ENCODE measurements at regions not wholly inside any gene's neighbourhood (a gene's known extent, or its start where the extent isn't known, plus 50 kb on each side); places are given as distances from the start of the nearest gene placed in this dataset.
A peak's percentile ranks its signal among the peaks of the same experiment; 100 is the strongest.
"Not testable (repeated sequence)": the region's sequence is repeated elsewhere in the genome, so short reads cannot be mapped to it uniquely, and the experiment has no call there.

DNA sequence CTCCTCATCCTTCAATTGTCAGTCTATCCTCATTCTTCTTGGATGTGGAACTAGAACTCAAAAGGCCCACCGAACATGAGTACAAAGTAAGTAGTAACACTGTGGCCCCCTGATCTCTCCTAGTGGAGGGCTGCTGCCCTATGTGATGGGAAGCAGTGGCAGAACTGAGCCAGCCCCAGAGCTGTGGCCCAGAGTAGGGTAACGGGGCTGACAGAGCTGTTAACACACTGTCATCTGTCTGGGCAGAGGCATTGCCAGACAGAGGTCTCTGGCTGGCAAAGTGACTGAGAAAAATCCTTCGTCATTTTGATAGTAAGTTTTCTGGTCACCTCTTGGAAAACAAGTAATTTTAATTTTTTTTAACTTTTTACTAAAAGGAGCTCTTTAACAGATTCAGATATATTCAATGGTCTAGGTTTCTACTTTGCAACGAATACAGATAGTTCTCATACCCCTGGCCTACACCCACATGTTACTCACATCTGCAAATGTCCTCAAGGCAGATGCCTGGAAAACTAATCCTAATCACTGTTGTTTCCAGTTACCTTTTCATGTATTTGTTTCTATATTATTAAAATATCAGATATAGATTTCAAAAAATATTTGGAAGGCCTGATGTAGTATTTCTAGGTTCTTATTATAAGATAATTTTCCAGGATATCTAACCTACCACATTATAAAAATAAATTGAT, 588.7 kb downstream of the CPS1 start:
- no peak for DNase-seq

DNA sequence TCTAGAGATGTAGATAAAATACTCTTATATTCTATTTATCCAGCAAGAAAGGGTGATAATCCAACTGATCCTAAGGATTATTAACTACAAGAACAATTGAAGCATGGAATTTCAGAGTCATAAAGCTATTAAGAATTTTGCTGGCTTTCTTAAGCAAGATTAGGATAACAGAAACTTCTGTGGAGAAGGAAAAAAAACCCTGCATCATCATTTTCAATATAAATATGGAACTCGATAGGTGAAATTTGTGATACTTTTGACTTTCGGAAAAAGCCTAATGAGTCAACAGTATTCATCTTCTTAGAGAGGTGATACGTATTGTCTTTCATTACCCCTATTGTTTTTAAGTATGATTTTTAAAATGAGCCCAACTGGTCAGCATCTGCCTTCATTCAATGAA, 593.3 kb downstream of the CPS1 start:
- no peak for DNase-seq

DNA sequence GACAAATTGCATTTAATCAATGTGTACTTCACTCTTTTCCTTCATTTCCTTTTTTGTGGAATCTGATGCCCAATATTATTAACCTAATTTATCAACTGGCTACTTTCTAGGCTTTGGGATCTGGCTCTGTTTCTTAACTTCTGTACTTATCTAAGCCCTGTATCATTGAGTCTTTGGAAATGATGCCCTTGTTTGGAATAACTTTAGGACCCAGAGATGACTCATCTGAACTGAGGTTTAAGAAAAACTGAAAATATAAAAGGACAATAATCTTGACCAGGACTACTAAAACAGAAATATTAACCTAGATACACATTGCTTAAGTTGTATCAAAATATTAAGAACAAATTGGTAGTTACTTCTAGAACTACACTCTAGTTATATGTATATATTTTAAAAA, 600.8 kb downstream of the CPS1 start:
- no peak for DNase-seq

DNA sequence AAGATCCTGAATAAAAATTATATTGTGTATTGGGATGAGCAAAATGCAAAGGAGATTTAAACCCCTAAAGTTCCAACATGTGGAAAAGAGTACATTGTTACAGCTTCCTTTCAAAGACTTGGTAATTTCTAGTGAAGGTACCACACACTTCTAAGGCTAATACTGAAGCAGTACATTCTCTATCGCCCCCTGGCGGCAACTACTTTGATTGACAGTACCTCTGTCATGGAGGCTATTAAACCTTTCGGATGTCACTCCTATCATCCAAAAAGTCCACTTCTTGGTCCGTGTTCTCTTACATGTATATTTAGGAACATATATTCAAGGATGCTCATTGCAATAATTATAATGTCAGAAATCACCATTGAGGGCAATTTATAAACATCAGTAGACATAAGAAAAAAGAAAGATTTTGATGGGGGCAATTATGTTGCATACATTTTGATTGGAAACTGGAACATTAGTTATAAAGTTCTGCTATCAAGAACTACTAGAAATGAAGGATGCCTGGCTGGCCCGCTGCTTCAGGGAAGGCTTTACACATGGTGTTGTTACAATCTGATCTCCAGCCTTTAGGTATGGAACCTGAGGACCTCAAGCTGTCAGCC, 601.6 kb downstream of the CPS1 start:
- DNase-seq: peak; percentile 74

DNA sequence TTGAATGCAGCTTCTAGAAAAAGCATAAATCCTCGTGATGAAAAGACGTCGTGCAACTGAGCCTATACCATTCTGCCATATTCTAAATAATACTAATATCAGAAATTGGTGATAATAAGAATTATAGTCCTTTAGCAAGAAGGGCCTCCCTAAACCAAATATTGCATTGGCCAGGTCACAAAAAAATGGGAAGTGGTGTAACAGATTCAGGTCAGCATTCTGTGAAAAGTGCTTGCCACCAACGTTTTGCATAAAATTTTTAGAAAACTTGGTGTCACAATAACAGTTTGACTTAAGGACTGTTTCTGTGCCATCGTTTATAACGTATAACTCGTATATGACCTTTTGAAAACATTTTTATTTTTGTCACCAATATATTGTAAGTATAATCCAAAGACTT, 603.6 kb downstream of the CPS1 start:
- no peak for DNase-seq

DNA sequence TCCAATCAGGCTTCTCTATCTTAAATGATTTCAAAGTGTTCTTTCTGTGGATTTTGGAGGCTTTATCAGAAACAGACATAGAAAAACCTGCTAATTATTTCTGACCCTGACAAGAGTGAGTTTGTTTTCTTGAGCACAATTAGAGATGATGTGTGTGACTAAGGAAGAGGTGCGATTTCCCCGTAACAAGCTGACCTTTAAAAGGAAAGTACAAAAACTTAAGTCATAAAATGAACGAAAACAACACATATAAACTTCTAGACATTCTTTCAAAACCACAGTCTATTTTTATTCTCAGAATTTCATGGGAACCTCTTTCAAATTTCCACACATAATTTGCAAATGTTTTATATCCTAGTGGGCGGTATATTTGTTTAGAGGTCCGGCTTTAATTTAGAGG, 604.8 kb downstream of the CPS1 start:
- no peak for DNase-seq

DNA sequence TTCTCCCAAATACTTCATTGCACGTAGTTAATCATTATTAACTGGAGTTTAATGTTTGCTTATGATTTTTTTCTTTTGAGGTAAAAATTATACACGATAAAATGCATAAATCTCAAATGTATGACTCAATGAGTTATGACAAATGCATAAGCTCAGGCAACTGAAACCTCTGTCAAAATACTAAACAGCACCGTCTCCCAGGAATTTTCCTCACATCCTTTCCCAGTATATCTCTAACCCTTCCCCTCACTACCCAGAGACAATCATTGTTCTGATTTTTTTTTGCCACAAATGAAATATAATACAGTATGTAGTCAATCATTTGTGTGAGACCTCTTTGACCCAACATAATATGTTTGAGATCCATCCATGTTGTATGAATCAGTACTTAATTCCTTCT, 606.5 kb downstream of the CPS1 start:
- no peak for DNase-seq

DNA sequence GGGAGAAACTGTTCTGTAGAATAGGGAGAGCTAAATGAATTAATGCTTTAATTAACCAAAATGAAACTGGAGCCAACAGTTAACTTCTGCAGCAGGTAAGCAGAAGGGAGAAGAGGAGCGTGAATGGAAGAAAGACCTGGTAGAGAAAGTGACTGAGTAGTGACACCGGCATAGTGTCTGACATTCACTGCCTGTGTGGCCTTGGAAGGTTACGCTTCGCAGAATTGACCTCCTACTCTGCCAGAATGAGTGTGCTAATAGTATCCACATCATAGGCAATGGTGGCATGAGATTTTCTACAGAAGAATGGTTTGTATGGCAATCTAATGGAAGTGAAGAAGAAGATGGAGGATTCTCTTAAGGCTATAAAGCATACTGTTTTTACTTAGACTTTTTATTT, 614.4 kb downstream of the CPS1 start:
- DNase-seq: no peak

DNA sequence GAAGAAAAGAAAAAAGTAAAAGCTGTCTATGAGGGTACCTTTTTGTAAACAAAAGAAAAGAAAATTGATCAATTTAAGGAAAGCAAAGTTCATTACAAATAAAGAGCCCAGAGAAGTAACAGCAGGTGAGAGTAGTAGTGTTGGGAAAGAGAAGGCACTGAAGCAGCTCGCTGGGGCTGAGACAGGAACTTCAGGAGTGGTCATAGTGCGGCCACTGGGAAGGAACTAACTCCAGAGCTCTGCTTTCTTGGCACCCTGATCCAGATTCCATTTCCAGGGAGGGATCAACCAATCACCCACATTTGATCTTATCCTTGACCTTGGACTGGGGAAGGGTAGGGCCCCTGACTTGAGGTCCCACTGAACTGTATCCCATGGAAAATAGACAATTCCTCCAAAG, 617.6 kb downstream of the CPS1 start:
- DNase-seq: no peak

DNA sequence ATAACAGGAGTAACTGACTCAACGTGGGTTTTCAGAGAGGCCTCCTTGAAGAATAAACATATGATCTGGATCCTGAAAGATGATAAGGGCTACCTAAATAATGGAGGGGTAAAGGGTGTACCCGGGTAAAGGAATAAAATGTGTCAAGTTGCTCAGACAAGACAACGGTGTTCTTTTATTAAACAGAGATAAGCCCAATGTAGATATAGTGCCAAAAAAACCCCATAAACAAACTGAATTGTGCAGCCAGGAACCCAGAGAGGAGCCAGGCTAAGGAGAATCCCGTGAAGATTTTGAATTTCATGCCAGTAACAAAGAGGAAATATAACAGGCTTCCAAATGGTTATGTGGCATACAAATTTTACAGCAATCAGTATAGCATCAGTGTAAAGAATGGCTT, 618.2 kb downstream of the CPS1 start:
- no peak for DNase-seq

DNA sequence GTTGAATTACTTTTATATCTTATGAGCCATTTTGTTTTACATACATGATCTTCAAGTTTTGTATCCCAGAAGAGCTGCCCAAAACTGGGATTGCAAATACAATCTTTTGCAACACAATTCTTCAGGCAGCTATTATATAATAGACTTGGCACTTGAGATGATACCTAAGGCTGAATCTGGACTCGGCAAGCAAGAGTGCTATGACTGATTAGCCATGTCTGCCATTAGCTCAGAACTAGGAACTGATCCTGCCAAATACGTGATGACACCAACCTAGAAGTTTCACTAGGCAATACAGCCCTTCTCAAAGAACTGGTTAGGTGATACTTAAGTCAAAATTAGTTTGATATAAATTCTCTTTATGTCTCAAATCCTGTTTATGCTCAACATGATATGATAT, 619.6 kb downstream of the CPS1 start:
- no peak for DNase-seq

DNA sequence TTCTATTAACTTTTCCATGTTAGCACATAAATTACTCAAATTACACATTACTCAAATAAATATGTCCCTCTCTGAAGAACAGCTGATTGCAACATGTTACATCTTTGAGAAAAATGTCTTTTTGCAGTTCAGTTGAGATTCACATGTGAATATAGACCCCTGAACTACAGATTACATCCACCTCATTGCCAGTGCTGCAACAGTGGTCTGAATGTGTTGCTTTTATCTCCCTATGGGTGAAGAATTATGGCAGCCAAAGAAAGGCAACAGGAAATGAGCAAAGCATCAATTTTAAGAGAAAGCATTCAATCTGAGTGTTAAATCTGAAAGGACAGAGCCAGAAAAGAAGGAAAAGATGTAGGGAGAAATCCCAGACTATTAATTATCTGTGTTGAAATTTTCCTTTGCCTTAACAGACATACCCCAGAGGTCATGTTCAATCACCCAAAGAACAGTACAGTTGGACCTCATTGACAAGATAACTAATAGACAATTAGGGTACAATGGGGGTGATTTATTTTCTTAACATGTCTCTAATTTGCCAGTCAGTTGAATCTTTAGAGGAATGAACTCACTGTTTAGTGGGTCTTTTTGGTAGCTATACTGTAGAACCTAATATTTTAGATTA, 620.2 kb downstream of the CPS1 start:
- DNase-seq: no peak

DNA sequence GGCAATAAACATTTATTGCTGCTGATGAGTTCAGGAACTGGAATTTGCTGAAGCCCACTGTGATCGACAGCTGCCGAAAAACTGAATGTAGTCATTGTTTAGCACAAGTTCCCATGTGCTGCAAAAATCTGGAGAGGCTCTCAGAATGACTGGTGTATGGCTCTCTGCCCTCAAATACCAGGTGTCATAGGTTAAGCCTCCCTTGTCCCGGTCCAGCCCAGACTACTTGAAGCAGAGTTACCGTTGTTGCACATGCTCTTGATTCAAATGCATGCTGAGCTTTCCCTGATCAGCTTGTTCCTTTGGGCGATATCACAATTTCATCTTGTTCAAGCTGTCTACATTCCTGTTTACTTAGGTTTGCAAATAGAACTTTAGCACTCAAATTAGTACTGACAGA, 625.2 kb downstream of the CPS1 start:
- DNase-seq: no peak

DNA sequence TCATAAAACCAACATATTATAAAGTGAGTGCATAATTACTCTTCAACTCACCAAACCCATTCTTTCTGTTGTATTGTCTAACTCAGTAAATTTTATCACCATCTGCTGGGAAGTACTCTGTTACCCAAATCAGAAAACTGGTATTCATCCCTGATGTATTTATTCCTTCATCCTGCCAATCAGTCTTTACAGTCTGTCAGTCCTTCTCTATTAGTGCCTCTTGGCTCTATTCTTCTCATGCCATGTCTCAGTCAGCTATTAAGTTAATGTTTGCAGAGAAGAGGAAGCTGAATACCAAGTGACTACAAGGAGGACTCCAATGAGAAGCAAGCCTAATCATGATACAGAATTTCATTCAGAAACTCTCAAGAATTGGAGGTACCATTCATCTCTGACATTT, 631.2 kb downstream of the CPS1 start:
- no peak for DNase-seq

DNA sequence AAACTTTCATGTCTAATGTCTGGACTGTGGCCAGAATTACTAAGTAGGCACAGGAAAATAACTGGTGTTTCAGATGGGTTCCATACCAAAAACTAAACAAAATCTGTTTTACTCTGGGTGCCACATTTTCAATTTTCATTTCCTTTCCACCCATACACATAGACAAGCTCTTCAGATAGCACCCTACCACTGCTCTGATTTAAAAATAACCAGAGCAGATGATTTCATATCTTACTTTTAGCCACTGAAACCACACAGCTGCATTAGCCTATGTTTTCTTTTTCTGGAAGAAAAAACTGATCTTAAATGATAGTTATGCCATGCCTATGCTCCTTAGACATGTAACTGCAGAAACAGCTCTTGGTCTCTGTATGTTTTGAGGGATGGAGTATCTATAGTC, 647.6 kb downstream of the CPS1 start:
- DNase-seq: no peak

DNA sequence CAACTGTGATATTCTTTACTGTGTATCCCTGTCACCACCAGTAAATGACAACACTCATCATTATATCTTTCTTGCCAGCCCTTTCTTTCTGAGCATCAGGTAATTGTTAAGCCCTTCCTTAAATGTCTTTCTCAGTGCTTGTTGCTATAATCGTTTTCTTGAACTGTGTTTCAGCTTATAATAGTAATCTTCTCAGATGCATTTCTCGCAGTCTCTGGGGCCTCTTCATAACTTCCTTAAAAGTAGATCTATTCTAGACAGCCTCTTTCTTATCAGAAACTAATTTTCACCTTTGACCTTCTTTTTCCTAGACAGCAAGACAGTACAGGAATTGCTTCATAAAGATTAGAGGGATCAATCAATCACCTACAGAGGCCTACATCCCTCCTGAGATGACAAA, 648.1 kb downstream of the CPS1 start:
- DNase-seq: no peak

DNA sequence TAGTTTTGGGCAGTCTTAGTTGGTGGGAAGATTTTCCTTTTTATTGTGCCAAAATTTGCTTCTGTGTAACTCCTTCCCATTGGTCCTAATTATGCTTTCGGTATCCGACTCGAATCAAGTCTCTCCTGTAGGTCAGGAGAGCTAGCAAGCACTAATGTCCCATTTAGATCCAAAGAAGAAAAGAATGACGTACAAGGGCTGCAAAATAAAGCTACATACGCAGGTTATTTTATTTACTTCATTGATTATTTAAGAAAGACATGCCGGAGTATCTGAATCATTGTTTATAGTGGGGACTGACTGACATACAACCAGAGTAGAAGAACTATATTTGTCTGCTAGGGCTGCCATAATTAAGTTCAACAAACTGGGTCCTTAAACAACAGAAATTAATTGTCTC, 648.5 kb downstream of the CPS1 start:
- DNase-seq: no peak

DNA sequence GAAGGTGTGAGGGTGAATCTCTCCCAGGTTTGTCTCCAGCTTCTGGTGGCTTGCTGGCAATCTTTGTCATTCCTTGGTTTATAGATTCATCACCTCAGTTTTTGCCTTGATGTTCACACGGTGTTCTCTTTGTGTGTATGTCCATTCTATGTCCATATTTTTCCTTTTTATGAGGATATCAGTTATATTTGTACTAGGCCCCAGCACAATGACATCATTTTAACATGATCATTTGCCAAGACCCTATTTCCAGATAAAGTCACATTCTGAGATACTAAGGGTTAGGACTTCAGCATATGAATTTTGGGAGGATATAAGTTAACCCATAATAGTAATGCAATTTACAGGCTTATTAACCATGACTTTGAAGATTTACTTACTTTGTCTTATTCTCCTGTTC, 649.0 kb downstream of the CPS1 start:
- no peak for DNase-seq

DNA sequence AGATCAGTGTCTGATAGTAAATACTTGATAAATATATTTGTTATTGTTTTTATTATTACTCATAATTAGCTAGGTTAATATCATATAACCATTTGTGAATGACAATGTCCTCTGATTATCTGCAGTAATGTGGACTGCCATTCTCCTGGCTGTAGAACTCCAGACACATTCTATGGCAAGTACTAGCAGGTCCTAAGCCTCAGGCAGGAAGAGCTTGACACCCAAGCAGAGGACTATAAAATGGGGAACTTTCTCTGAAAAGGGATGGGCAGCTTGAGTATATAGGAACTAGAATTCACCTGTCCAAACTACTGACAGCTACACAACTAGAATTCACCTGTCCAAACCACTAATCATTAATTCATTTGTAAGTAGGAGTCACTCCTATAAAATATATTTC, 649.4 kb downstream of the CPS1 start:
- DNase-seq: no peak

DNA sequence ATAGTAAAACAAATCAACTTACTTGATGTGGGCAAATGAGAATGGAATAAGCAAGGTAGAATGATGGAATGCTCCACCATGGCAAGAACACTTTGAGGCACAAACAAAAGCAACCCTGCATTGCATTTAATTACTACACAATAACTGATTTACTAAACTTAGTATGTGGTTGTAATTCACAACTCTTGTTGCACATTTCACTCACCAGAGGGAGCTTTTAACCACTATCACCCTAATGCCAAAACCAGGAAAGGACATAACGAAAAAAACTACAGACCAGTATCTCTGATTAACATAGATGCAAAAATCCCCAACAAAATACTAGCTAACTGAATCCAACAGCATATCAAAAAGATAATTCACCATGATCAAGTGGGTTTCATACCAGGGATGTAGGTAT, 659.8 kb downstream of the CPS1 start:
- DNase-seq: no peak

DNA sequence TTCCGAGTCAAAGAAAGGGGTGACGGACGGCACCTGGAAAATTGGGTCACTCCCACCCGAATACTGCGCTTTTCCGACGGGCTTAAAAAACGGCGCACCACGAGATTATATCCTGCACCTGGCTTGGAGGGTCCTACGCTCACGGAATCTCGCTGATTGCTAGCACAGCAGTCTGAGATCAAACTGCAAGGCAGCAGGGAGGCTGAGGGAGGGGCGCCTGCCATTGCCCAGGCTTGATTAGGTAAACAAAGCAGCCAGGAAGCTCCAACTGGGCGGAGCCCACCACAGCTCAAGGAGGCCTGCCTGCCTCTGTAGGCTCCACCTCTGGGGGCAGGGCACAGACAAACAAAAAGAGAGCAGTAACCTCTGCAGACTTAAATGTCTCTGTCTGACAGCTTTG, 663.1 kb downstream of the CPS1 start:
- not testable (repeated sequence) for DNase-seq

DNA sequence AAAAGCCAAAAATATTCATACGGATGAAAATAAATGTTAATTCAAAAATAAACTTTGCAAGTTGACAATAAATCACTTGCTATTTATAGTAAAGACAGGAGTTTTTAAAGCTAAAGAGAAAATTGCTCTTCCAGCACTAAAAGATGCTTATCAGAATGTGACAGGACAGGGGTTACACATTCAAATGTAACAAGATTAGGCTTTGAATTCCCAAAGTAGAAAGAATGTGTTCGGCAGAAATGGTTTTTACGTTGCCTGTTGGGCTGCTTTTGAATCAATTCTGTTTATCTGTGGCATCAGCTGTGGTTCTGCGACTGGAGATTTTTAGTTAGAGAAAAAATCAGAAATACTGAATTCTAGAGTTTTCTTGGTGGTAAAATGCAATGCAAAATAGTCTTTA, 669.4 kb downstream of the CPS1 start:
- DNase-seq: no peak

DNA sequence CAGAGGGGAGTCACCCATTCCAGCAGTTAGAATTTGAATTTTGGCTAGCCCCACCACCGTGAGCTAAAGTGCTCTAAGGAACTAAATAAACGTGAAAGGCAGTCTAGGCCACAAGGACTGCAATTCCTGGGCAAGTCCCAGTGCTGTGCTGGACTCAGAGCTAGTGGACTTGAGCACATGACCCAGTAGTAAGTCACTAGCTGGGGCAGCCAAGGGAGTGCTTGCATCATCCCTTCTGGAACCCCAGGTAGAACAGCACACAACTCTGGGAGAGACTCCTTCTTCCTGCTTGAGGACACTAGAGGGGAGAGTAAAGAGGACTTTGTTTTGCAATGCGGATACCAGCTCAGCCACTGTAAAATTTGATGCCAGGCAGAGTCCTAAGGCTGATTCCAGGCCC, 672.2 kb downstream of the CPS1 start:
- no peak for DNase-seq

DNA sequence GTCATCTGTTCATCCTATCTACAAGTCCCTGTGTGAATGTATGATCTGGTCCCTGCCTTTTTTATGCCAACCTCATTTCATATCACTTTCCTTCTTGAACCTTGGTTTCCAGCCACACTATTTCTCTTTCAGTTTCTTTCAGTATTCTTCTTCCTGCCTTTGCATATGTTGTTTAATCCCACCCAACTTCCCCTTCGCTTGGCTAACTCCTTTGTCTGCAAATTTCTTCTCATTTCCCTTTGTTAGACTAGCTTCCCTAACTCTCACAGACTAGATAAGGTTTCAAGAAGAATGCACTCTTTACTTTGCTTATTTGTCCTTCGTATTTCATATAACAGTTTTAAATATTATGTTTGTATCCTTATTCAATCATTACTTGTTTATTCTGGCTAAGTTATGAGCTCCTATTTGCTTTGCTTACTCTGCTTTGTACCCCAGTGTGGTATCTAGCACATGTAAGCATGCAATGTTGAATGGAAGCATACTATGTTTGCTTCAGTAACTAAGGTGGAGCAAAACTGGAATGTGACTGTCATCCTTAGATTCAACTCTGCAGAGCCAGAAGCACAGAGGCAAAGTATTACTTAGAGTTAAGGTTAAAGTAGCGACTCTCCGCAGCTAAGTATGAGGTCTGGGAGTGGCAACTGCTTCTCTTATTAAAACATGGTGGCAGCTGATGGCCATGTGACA, 681.3 kb downstream of the CPS1 start:
- no peak for DNase-seq

Data from midbrain (tissue), 1 donor.